IMR-90 (cell line): ENCODE measurements at regions not wholly inside any gene's neighbourhood (a gene's known extent, or its start where the extent isn't known, plus 50 kb on each side); places are given as distances from the start of the nearest gene placed in this dataset.

Experiments
- ATAC-seq: fragments of 200-7000 bp; cut with Tn5 transposase; 2 replicates; pipeline ENCODE4 v1.9.1; 2020; ENCODE audit warnings: low read depth, mild to moderate bottlenecking, moderate library complexity
- BruUV-seq: library from RNA; stranded (reverse); fragments of 400-500 nt; replicated peaks from 2 replicates; lab custom pipeline; 2021; lab: Mats Ljungman, UMichigan
- CTCF ChIA-PET: fragments of 300-600 bp; formaldehyde crosslinking; extraction: SDS; loops from one replicate; lab custom pipeline; 2021; ENCODE audit warnings: antibody characterized with exemption; lab: Yijun Ruan, JAX
- POLR2A ChIA-PET: fragments of 300-600 bp; sonication (Branson Sonifier 250); formaldehyde crosslinking; loops from one replicate; lab custom pipeline; 2022; ENCODE audit warnings: antibody characterized with exemption; ENCODE audit not compliant: unreplicated experiment; lab: Charles Lee
- DNase-seq: peaks from one replicate; pipeline ENCODE4 v3.0.0; 2013
- H2AFZ ChIP-seq: replicated peaks from 2 replicates; pipeline ENCODE3; 2013; ENCODE audit warnings: low read length, mild to moderate bottlenecking; ENCODE audit not compliant: poor library complexity
- H2AK5ac ChIP-seq: 2 replicates; pipeline ENCODE4 v1.6.1; 2013; ENCODE audit warnings: low read depth, low read length, inconsistent platforms
- H2AK9ac ChIP-seq: replicated peaks from 2 replicates; pipeline ENCODE3; 2013; ENCODE audit warnings: mild to moderate bottlenecking, low read depth, low read length, moderate library complexity; ENCODE audit not compliant: poor library complexity
- H2BK120ac ChIP-seq: 2 replicates; pipeline ENCODE4 v1.6.1; 2013; ENCODE audit warnings: low read depth, low read length, inconsistent platforms
- H2BK15ac ChIP-seq: 3 replicates; pipeline ENCODE4 v1.6.1; 2013; ENCODE audit warnings: low read depth, low read length, inconsistent platforms
- H2BK20ac ChIP-seq: 2 replicates; pipeline ENCODE4 v1.6.1; 2013; ENCODE audit warnings: low read depth, mild to moderate bottlenecking, inconsistent platforms, low read length, moderate library complexity
- H2BK5ac ChIP-seq: 2 replicates; pipeline ENCODE4 v1.6.1; 2013; ENCODE audit warnings: mild to moderate bottlenecking, low read depth, low read length, inconsistent platforms; ENCODE audit not compliant: poor library complexity, severe bottlenecking
- H3K14ac ChIP-seq: replicated peaks from 2 replicates; pipeline ENCODE4 v1.6.1; 2013; ENCODE audit warnings: low read depth, low read length, inconsistent platforms
- H3K18ac ChIP-seq: 2 replicates; pipeline ENCODE4 v1.6.1; 2013; ENCODE audit warnings: low read depth, low read length, control low read depth
- H3K23ac ChIP-seq: 2 replicates; pipeline ENCODE4 v1.6.1; 2013; ENCODE audit warnings: low read depth, low read length, inconsistent platforms
- H3K27ac ChIP-seq: 2 replicates; pipeline ENCODE4 v1.5.1; 2013; ENCODE audit warnings: mild to moderate bottlenecking, control low read depth, low read length; ENCODE audit not compliant: insufficient read depth
- H3K27me3 ChIP-seq: 2 replicates; pipeline ENCODE4 v1.6.1; 2013; ENCODE audit warnings: low read length; ENCODE audit not compliant: control insufficient read depth, insufficient read depth
- H3K36me3 ChIP-seq: 2 replicates; pipeline ENCODE4 v1.6.1; 2013; ENCODE audit warnings: low read length, mixed read lengths; ENCODE audit not compliant: control insufficient read depth, insufficient read depth
- H3K4ac ChIP-seq: 2 replicates; pipeline ENCODE4 v1.6.1; 2013; ENCODE audit warnings: low read depth, low read length, inconsistent platforms
- H3K4me1 ChIP-seq: 2 replicates; pipeline ENCODE4 v1.6.1; 2013; ENCODE audit warnings: low read length, mixed read lengths; ENCODE audit not compliant: control insufficient read depth, insufficient read depth
- H3K4me2 ChIP-seq: 2 replicates; pipeline ENCODE4 v1.6.1; 2013; ENCODE audit warnings: low read depth, mild to moderate bottlenecking, control low read depth, low read length, moderate library complexity
- H3K4me3 ChIP-seq: 2 replicates; pipeline ENCODE4 v1.5.1; 2013; ENCODE audit warnings: low read depth, mild to moderate bottlenecking, control low read depth, low read length, moderate library complexity; ENCODE audit not compliant: insufficient read depth
- H3K56ac ChIP-seq: 2 replicates; pipeline ENCODE4 v1.6.1; 2013; ENCODE audit warnings: low read length, inconsistent platforms; ENCODE audit not compliant: insufficient read depth; ENCODE audit errors: extremely low read depth
- H3K79me1 ChIP-seq, 2 experiments: 2 replicates each; pipeline ENCODE4 v1.6.1; 2013; ENCODE audit warnings: low read length in 2 of 2, inconsistent platforms in 1 of 2, low read depth in 1 of 2
- H3K9ac ChIP-seq: 2 replicates; pipeline ENCODE4 v1.6.1; 2013; ENCODE audit warnings: low read depth, low read length, control low read depth
- H3K9me1 ChIP-seq: 2 replicates; pipeline ENCODE4 v1.6.1; 2013; ENCODE audit warnings: low read length, inconsistent platforms; ENCODE audit not compliant: insufficient read depth
- H3K9me3 ChIP-seq: 2 replicates; pipeline ENCODE4 v1.6.1; 2013; ENCODE audit warnings: low read length; ENCODE audit not compliant: control insufficient read depth, insufficient read depth
- H4K20me1 ChIP-seq: 2 replicates; pipeline ENCODE4 v1.6.1; 2013; ENCODE audit warnings: low read length, inconsistent platforms; ENCODE audit not compliant: insufficient read depth
- H4K5ac ChIP-seq: 2 replicates; pipeline ENCODE4 v1.6.1; 2013; ENCODE audit warnings: mild to moderate bottlenecking, low read depth, low read length, control low read depth
- H4K8ac ChIP-seq, 2 experiments: 2 replicates each; pipeline ENCODE4 v1.6.1; 2013; ENCODE audit warnings: low read depth in 2 of 2, low read length in 2 of 2, control low read depth in 1 of 2, inconsistent platforms in 1 of 2
- H4K91ac ChIP-seq: 2 replicates; pipeline ENCODE4 v1.6.1; 2013; ENCODE audit warnings: low read depth, low read length, inconsistent platforms; ENCODE audit not compliant: insufficient read depth
- BHLHE40 ChIP-seq: fragments of 150-350 bp; IDR thresholded peaks from 2 replicates; pipeline ENCODE4 v1.6.1; 2016; ENCODE audit warnings: mild to moderate bottlenecking, low read depth, low read length
- CEBPB ChIP-seq: IDR thresholded peaks from 2 replicates; pipeline ENCODE4 v1.6.1; 2012; ENCODE audit warnings: low read depth, low read length, improper control_type of control experiment
- CHD1 ChIP-seq: IDR thresholded peaks from 2 replicates; pipeline ENCODE4 v1.6.1; 2012; ENCODE audit warnings: low read depth, low read length, improper control_type of control experiment
- CTCF ChIP-seq: conservative IDR thresholded peaks from 2 replicates; pipeline ENCODE4 v1.5.1; 2012; ENCODE audit warnings: mild to moderate bottlenecking, low read depth, low read length, improper control_type of control experiment
- FOS ChIP-seq: fragments of 150-350 bp; IDR thresholded peaks from 2 replicates; pipeline ENCODE4 v1.6.1; 2016; ENCODE audit warnings: low read depth, low read length
- MAFK ChIP-seq: IDR thresholded peaks from 2 replicates; pipeline ENCODE4 v1.6.1; 2012; ENCODE audit warnings: low read depth, low read length, improper control_type of control experiment
- MAZ ChIP-seq: IDR thresholded peaks from 2 replicates; pipeline ENCODE4 v1.6.1; 2012; ENCODE audit warnings: low read depth, mild to moderate bottlenecking, low read length, improper control_type of control experiment, moderate library complexity, borderline replicate concordance
- MXI1 ChIP-seq: IDR thresholded peaks from 2 replicates; pipeline ENCODE4 v1.6.1; 2012; ENCODE audit warnings: low read depth, mild to moderate bottlenecking, low read length, moderate library complexity, borderline replicate concordance
- NFE2L2 ChIP-seq: fragments of 150-350 bp; IDR thresholded peaks from 2 replicates; pipeline ENCODE4 v1.6.1; 2016; ENCODE audit warnings: low read depth, mild to moderate bottlenecking, low read length
- POLR2A ChIP-seq: IDR thresholded peaks from 2 replicates; pipeline ENCODE4 v1.6.1; 2012; ENCODE audit warnings: mild to moderate bottlenecking, low read depth, low read length
- RAD21 ChIP-seq: IDR thresholded peaks from 2 replicates; pipeline ENCODE4 v1.6.1; 2012; ENCODE audit warnings: low read length, improper control_type of control experiment
- RCOR1 ChIP-seq: IDR thresholded peaks from 2 replicates; pipeline ENCODE4 v1.6.1; 2012; ENCODE audit warnings: mild to moderate bottlenecking, low read length, improper control_type of control experiment; ENCODE audit not compliant: insufficient replicate concordance
- RFX5 ChIP-seq: IDR thresholded peaks from 2 replicates; pipeline ENCODE4 v1.8.0; 2012; ENCODE audit warnings: low read depth, mild to moderate bottlenecking, low read length, moderate library complexity
- SMC3 ChIP-seq: fragments of 150-350 bp; IDR thresholded peaks from 2 replicates; pipeline ENCODE4 v1.6.1; 2016; ENCODE audit warnings: low read depth, mild to moderate bottlenecking, antibody characterized with exemption, low read length, moderate library complexity
- USF2 ChIP-seq: fragments of 150-350 bp; IDR thresholded peaks from 2 replicates; pipeline ENCODE4 v1.6.1; 2017; ENCODE audit warnings: mild to moderate bottlenecking, antibody characterized with exemption, low read length, low read depth
- WGBS, 2 experiments: methylation state at CpG; one replicate each; pipeline versions ENCODE4 v1.1.5 to v1.1.7; 2013; ENCODE audit warnings: missing lambda C conversion rate in 2 of 2; ENCODE audit not compliant: insufficient read length in 1 of 2; ENCODE audit errors: extremely low coverage in 2 of 2; 5-methylcytosine and 5-hydroxymethylcytosine counted together
- dilution Hi-C: fragments of 300-500 bp; cut with HindIII; formaldehyde crosslinking; loops from one replicate; pipeline ENCODE4 v1.14.3; 2018; ENCODE audit warnings: low sequenced_read_pairs; ENCODE audit not compliant: unreplicated experiment
- in situ Hi-C: fragments of 300-500 bp; cut with MboI; formaldehyde crosslinking; loops from 3 replicates; pipeline ENCODE4 v1.14.3; 2019; ENCODE audit warnings: low sequenced_read_pairs, inconsistent platforms, mixed read lengths
- intact Hi-C: fragments of 100-400 bp; cut with micrococcal nuclease; formaldehyde crosslinking; loops from 2 replicates; pipeline ENCODE4 v1.10.0; 2022
- TF ChIP-seq, protein P1 (sequence below): fragments of 150-350 bp; IDR thresholded peaks from 2 replicates; pipeline ENCODE4 v1.6.1; 2016; ENCODE audit warnings: low read depth, mild to moderate bottlenecking, low read length, moderate library complexity, borderline replicate concordance

GRCh38 chr3:151563305-151563704, 102.4 kb upstream of the IGSF10 start:
- Histone ChIP-seq H2BK15ac (no peak overlapping the region), H3K4me3 (no peak overlapping the region)
- DNase-seq: no peak

More at GRCh38 chr3:151563305-151563704, 102.4 kb upstream of the IGSF10 start:
- no peak for ATAC-seq
- H2AFZ ChIP-seq: no peak overlapping the region
- H2BK20ac ChIP-seq: no peak overlapping the region
- no peak overlapping the region for H3K18ac ChIP-seq
- no peaks in the 10 kb centered on the region for H3K9me1 ChIP-seq
- ChIA-PET POLR2A (no interaction called here), CTCF (no interaction called here)
- no peaks in the 10 kb centered on the region for H3K79me1 ChIP-seq
- in situ Hi-C loops: no loop called here
- H3K9ac ChIP-seq: no peak overlapping the region
- intact Hi-C loops: no loop called here
- no peak overlapping the region for H2BK120ac ChIP-seq
- no peak overlapping the region for H3K23ac ChIP-seq
- H4K91ac ChIP-seq: no peak overlapping the region
- H2AK9ac ChIP-seq: no peak overlapping the region
- no peak overlapping the region for H2BK5ac ChIP-seq
- H3K4ac ChIP-seq: no peak overlapping the region
- no peak overlapping the region for H3K14ac ChIP-seq
- H3K4me2 ChIP-seq: no peak overlapping the region
- H3K27ac ChIP-seq: no peak overlapping the region
- H4K8ac ChIP-seq: no peak overlapping the region
- H2AK5ac ChIP-seq: no peak overlapping the region
- no peaks in the 10 kb centered on the region for H3K27me3 ChIP-seq
- dilution Hi-C loops: no loop called here
- no peaks in the 10 kb centered on the region for H4K20me1 ChIP-seq
- no peaks in the 10 kb centered on the region for H3K36me3 ChIP-seq
- no TSS peak for BruUV-seq
- H3K4me1 ChIP-seq: no peaks in the 10 kb centered on the region
- no peak overlapping the region for H3K56ac ChIP-seq
- no peak for TF ChIP-seq BHLHE40
- TF ChIP-seq SMC3: no peak
- no peak for TF ChIP-seq CEBPB
- no peak for TF ChIP-seq CTCF
- TF ChIP-seq MXI1: no peak
- TF ChIP-seq RFX5: no peak
- TF ChIP-seq NFE2L2: no peak
- TF ChIP-seq RAD21: no peak
- TF ChIP-seq CHD1: no peak
- TF ChIP-seq MAZ: no peak
- TF ChIP-seq, protein P1, sequence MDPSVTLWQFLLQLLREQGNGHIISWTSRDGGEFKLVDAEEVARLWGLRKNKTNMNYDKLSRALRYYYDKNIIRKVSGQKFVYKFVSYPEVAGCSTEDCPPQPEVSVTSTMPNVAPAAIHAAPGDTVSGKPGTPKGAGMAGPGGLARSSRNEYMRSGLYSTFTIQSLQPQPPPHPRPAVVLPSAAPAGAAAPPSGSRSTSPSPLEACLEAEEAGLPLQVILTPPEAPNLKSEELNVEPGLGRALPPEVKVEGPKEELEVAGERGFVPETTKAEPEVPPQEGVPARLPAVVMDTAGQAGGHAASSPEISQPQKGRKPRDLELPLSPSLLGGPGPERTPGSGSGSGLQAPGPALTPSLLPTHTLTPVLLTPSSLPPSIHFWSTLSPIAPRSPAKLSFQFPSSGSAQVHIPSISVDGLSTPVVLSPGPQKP: no peak
- TF ChIP-seq RCOR1: no peak
- TF ChIP-seq USF2: no peak
- no peak for TF ChIP-seq POLR2A
- no peak for TF ChIP-seq MAFK
- TF ChIP-seq FOS: no peak
- no CpG with 5 or more reads among the region's 2 CpGs for WGBS, 2 experiments
- H3K9me3 ChIP-seq: no peaks in the 10 kb centered on the region
- H4K5ac ChIP-seq: no peak overlapping the region
